ENCODE measurements at regions not wholly inside any gene's neighbourhood (a gene's known extent, or its start where the extent isn't known, plus 50 kb on each side); places are given as distances from the start of the nearest gene placed in this dataset.
A peak's percentile ranks its signal among the peaks of the same experiment; 100 is the strongest.

- Histone ChIP-seq H3K9ac (ENCODE audit: low read length) (no peak overlapping the region), H3K4me1 (ENCODE audit: control insufficient read depth, insufficient read depth, low read length) (no peaks in the 10 kb centered on the region), H3K36me3 (ENCODE audit: control insufficient read depth, insufficient read depth, low read length) (no peaks in the 10 kb centered on the region), H3K27me3 (ENCODE audit: control insufficient read depth, insufficient read depth, low read length) (no peaks in the 10 kb centered on the region), H3K4me3 (ENCODE audit: low read length) (no peak overlapping the region), H3K27ac (ENCODE audit: low read depth, low read length) (no peak overlapping the region)
These were observed 282.1 kb downstream of the ARHGAP12 start for GRCh38 chr10:31646519-31646918.

GRCh38 chr10:31645786-31646185, 282.8 kb downstream of the ARHGAP12 start:
- H3K4me3 ChIP-seq (ENCODE audit: low read length): no peak overlapping the region
- no peaks in the 10 kb centered on the region for H3K27me3 ChIP-seq (ENCODE audit: control insufficient read depth, insufficient read depth, low read length)
- no peak overlapping the region for H3K9ac ChIP-seq (ENCODE audit: low read length)
- no peak overlapping the region for H3K27ac ChIP-seq (ENCODE audit: low read depth, low read length)
- H3K4me1 ChIP-seq (ENCODE audit: control insufficient read depth, insufficient read depth, low read length): no peaks in the 10 kb centered on the region
- no peaks in the 10 kb centered on the region for H3K36me3 ChIP-seq (ENCODE audit: control insufficient read depth, insufficient read depth, low read length)

DNA sequence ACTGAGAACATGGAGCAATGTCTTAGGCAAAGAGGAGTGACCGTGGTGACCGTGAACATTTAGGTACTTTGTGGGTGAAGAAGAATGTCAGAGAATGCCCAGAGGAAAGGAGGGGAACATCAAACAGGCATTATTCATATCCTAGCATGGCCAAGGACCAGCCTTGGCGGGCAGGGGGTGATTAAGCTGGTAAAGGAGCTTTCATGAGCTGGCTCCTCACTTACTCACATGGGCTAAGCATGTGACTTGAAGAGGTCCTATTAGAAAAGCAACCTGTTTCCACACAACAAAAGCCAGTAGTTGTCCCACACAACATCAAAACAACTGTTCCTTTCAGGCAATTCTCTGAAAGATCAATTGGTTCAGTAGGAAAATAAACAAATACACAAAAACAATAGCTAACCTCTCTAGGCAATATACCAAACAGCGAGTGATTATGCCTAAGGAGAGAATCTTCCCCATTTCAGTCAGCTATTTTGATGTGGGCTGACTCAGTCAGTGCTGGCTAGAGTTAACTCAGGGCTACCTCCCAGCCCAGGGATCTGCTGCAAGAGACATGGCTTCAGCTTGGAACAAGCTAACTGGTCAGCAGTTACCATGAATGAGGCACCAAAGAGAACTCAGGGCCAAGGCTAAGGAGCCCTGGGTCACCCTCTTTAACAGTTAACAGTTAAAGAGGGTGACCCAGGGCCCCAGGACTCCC, 283.5 kb downstream of the ARHGAP12 start:
- Histone ChIP-seq H3K4me1 (ENCODE audit: control insufficient read depth, insufficient read depth, low read length) (no peaks in the 10 kb centered on the region), H3K9ac (ENCODE audit: low read length) (no peak overlapping the region), H3K27ac (ENCODE audit: low read depth, low read length) (no peak overlapping the region), H3K27me3 (ENCODE audit: control insufficient read depth, insufficient read depth, low read length) (no peaks in the 10 kb centered on the region), H3K4me3 (ENCODE audit: low read length) (no peak overlapping the region), H3K36me3 (ENCODE audit: control insufficient read depth, insufficient read depth, low read length) (no peaks in the 10 kb centered on the region)

DNA sequence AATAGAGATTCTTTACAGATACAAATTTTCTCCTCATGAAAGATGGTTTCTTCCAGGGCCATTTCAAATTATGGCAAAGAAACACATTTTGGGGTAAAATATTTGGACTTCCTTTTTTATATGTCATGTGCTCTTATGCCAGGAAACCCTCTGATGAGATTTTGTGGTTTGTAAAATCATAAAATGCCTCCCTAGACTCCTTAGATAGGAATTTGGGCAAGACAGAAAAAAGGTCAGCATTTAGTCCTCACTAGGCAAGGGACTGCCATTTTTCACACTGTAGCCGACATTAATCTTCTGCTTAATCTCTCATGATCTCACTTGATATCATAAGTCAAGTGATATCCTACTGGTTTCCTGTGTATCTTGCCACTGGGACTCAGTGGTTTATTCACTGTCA, 286.4 kb downstream of the ARHGAP12 start:
- H3K4me1 ChIP-seq (ENCODE audit: control insufficient read depth, insufficient read depth, low read length): no peaks in the 10 kb centered on the region
- no peak overlapping the region for H3K27ac ChIP-seq (ENCODE audit: low read depth, low read length)
- H3K4me3 ChIP-seq (ENCODE audit: low read length): no peak overlapping the region
- no peak overlapping the region for H3K9ac ChIP-seq (ENCODE audit: low read length)
- H3K36me3 ChIP-seq (ENCODE audit: control insufficient read depth, insufficient read depth, low read length): no peaks in the 10 kb centered on the region
- no peaks in the 10 kb centered on the region for H3K27me3 ChIP-seq (ENCODE audit: control insufficient read depth, insufficient read depth, low read length)

DNA sequence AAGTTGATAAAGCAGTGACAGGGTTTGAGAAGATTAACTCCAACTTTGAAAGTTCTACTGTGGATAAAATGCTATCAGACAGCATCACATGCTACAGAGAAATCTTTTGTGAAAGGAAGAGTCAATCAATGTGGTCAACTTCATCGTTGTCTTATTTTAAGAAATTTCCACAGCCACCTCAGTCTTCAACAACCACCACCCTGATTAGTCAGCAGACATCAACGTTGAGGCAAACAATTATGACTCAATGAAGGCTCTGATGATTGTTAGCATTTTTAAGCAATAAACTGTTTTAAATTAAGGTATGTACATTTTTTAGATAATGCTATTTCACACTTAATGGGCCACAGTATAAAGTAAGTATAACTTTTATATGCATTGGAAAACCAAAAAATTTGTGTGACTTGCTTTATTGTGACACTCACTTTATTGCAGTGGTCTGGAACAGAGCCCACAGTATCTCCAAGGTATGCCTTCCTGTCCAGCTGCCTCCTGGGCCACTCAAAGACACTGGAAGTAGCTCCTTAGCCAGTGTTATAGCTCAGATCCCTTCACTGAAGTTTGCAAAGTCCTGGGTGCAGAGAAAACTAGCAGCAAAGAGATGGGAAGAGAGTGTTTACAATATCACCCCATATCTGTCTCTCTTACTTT, 293.1 kb downstream of the ARHGAP12 start:
- Histone ChIP-seq H3K27me3 (ENCODE audit: control insufficient read depth, insufficient read depth, low read length) (no peaks in the 10 kb centered on the region), H3K9ac (ENCODE audit: low read length) (no peak overlapping the region), H3K4me3 (ENCODE audit: low read length) (no peak overlapping the region)

GRCh38 chr10:31635009-31635408, 293.6 kb downstream of the ARHGAP12 start:
- H3K27ac ChIP-seq (ENCODE audit: low read depth, low read length): no peak overlapping the region
- H3K4me3 ChIP-seq (ENCODE audit: low read length): no peak overlapping the region
- H3K4me1 ChIP-seq (ENCODE audit: control insufficient read depth, insufficient read depth, low read length): no peaks in the 10 kb centered on the region
- H3K27me3 ChIP-seq (ENCODE audit: control insufficient read depth, insufficient read depth, low read length): no peaks in the 10 kb centered on the region
- H3K36me3 ChIP-seq (ENCODE audit: control insufficient read depth, insufficient read depth, low read length): no peaks in the 10 kb centered on the region
- no peak overlapping the region for H3K9ac ChIP-seq (ENCODE audit: low read length)

More for the DNA sequence above, 293.1 kb downstream of the ARHGAP12 start:
- Histone ChIP-seq H3K27ac (ENCODE audit: low read depth, low read length) (no peak overlapping the region), H3K4me1 (ENCODE audit: control insufficient read depth, insufficient read depth, low read length) (no peaks in the 10 kb centered on the region), H3K36me3 (ENCODE audit: control insufficient read depth, insufficient read depth, low read length) (no peaks in the 10 kb centered on the region)

DNA sequence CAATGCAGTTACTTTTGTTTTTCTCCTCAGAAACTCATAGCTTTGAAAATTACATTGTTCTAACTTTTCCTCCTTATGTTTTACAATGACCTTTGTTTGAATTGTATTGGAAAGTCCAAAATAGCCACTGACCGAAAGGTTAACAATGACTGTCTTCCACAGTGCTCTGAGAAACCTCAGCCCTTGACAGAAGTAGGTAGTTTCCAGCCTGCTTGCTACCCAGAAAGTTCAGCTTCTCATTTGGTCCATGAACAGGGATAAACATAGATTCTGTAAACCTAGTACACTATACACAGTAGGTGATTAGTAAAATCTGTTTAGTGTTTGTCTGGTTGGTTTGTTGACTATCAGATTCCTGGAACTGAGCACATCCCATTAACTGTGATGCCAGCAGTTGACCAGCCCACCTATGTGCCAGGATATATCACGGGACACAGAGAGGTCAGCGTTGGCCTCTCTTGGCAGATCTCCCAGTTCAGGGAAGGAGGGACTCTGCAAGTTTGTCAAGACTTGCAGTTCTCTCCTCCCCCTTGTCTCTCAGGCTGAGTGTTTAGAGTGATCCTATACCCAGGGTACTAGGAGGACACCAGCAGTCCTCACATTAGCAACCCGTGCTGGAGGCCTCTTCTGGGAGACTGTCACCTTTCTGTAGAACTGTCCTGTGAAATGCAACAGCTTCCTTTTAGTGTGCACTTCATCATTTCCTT, 297.6 kb downstream of the ARHGAP12 start:
- H3K36me3 ChIP-seq (ENCODE audit: control insufficient read depth, insufficient read depth, low read length): no peaks in the 10 kb centered on the region
- H3K4me1 ChIP-seq (ENCODE audit: control insufficient read depth, insufficient read depth, low read length): no peaks in the 10 kb centered on the region
- H3K27ac ChIP-seq (ENCODE audit: low read depth, low read length): peak overlapping the region; percentile 32
- no peak overlapping the region for H3K4me3 ChIP-seq (ENCODE audit: low read length)
- no peaks in the 10 kb centered on the region for H3K27me3 ChIP-seq (ENCODE audit: control insufficient read depth, insufficient read depth, low read length)
- no peak overlapping the region for H3K9ac ChIP-seq (ENCODE audit: low read length)

- Histone ChIP-seq H3K36me3 (ENCODE audit: control insufficient read depth, insufficient read depth, low read length) (no peaks in the 10 kb centered on the region), H3K4me1 (ENCODE audit: control insufficient read depth, insufficient read depth, low read length) (peaks cover 17% of the 10 kb centered on the region), H3K4me3 (ENCODE audit: low read length) (no peak overlapping the region), H3K9ac (ENCODE audit: low read length) (no peak overlapping the region), H3K27ac (ENCODE audit: low read depth, low read length) (no peak overlapping the region), H3K27me3 (ENCODE audit: control insufficient read depth, insufficient read depth, low read length) (no peaks in the 10 kb centered on the region)
These were observed 303.1 kb downstream of the ARHGAP12 start for GRCh38 chr10:31625566-31625965.

DNA sequence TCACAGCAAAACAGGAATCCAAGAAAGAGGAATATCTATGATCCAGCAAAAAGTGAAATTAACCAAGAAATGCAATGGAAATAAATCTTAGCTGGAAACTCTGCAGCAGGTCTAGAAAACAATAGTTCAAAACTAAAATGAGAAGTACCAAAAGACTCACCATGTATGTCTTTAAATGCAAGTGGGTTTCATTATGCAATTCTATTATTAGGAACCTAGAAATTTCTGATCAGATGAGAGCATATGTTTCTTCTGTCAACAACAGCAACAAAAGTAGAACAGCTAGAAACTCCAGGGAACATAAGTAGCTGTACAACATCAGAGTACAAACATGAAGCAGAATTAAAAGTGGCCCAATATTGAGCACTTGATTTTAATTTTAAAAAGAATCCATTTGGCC, 304.0 kb downstream of the ARHGAP12 start:
- H3K4me1 ChIP-seq (ENCODE audit: control insufficient read depth, insufficient read depth, low read length): peaks cover 25% of the 10 kb centered on the region
- no peak overlapping the region for H3K27ac ChIP-seq (ENCODE audit: low read depth, low read length)
- H3K4me3 ChIP-seq (ENCODE audit: low read length): no peak overlapping the region
- H3K36me3 ChIP-seq (ENCODE audit: control insufficient read depth, insufficient read depth, low read length): no peaks in the 10 kb centered on the region
- H3K9ac ChIP-seq (ENCODE audit: low read length): no peak overlapping the region
- H3K27me3 ChIP-seq (ENCODE audit: control insufficient read depth, insufficient read depth, low read length): no peaks in the 10 kb centered on the region

DNA sequence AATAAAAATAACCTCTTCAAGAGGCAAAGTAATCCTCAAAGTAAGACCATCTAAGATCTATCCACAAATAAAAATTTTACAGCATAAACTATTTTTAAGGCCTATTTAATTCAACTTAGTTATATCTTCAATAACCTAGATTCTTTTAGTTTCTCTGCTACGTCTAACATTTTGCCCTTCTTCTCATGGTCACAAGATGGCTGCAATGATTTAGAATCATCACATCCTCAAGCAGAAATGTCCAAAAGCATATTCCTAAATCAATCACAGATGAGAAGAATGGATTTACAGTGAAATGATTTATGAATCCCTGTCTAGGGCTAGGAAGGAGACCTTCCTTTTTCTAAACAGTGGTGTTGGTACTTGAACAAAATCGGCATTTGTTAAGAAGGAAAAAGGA, 304.7 kb downstream of the ARHGAP12 start:
- H3K4me3 ChIP-seq (ENCODE audit: low read length): no peak overlapping the region
- no peaks in the 10 kb centered on the region for H3K27me3 ChIP-seq (ENCODE audit: control insufficient read depth, insufficient read depth, low read length)
- peak overlapping the region; percentile 50 for H3K27ac ChIP-seq (ENCODE audit: low read depth, low read length)
- H3K4me1 ChIP-seq (ENCODE audit: control insufficient read depth, insufficient read depth, low read length): peaks cover 30% of the 10 kb centered on the region
- no peak overlapping the region for H3K9ac ChIP-seq (ENCODE audit: low read length)
- H3K36me3 ChIP-seq (ENCODE audit: control insufficient read depth, insufficient read depth, low read length): no peaks in the 10 kb centered on the region

GRCh38 chr10:31623466-31623865, 304.4 kb downstream of the ZEB1 start:
- H3K27me3 ChIP-seq (ENCODE audit: control insufficient read depth, insufficient read depth, low read length): no peaks in the 10 kb centered on the region
- no peak overlapping the region for H3K4me3 ChIP-seq (ENCODE audit: low read length)
- no peak overlapping the region for H3K9ac ChIP-seq (ENCODE audit: low read length)
- H3K4me1 ChIP-seq (ENCODE audit: control insufficient read depth, insufficient read depth, low read length): peaks cover 30% of the 10 kb centered on the region
- H3K27ac ChIP-seq (ENCODE audit: low read depth, low read length): peak overlapping the region; percentile 50
- H3K36me3 ChIP-seq (ENCODE audit: control insufficient read depth, insufficient read depth, low read length): no peaks in the 10 kb centered on the region

DNA sequence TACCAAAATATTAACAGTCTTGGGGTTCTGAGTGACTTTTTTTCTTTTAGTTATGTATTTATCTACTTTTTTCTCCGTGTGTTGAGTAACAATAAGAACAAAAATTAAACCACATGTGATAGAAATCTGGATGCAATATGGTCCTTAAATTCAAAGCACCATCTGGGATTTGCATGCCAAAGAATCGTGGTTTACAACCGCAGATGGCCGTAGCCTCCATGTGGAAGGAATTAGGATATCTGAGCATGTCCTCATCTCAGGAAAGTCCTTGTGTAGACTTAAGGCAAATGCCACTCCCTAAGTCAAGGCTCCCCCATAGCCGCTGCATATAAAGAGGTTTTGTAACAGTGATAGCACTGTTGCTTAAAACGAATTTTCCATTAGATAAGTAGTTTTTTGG, 304.0 kb downstream of the ZEB1 start:
- Histone ChIP-seq H3K27me3 (ENCODE audit: control insufficient read depth, insufficient read depth, low read length) (no peaks in the 10 kb centered on the region), H3K9ac (ENCODE audit: low read length) (no peak overlapping the region), H3K4me1 (ENCODE audit: control insufficient read depth, insufficient read depth, low read length) (peaks cover 30% of the 10 kb centered on the region), H3K36me3 (ENCODE audit: control insufficient read depth, insufficient read depth, low read length) (no peaks in the 10 kb centered on the region), H3K4me3 (ENCODE audit: low read length) (no peak overlapping the region), H3K27ac (ENCODE audit: low read depth, low read length) (peak overlapping the region; percentile 50)

All from rectal smooth muscle tissue (tissue), 1 donor.